ENCODE measurements at regions not wholly inside any gene's neighbourhood (a gene's known extent, or its start where the extent isn't known, plus 50 kb on each side); places are given as distances from the start of the nearest gene placed in this dataset.

DNA sequence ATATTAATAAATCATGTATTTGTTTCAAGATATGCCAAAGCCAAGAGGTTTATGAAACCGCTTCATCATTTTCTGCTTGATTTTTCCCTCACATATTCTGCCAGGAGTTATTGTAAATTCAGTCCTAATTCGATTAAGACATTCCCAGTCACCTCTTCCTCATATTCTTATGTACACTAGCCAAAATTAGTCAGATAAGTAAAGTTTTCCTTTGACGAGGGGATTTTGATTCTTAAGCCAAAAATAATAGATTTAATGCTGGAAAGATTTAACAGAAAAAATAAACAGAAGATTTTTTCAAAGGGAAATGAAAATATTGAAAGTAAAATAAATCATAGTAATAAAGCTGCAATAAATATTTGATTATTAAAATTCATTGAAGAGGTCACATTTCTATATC is 51.0 kb upstream of the VEGFC start:
- no peak for DNase-seq

DNA sequence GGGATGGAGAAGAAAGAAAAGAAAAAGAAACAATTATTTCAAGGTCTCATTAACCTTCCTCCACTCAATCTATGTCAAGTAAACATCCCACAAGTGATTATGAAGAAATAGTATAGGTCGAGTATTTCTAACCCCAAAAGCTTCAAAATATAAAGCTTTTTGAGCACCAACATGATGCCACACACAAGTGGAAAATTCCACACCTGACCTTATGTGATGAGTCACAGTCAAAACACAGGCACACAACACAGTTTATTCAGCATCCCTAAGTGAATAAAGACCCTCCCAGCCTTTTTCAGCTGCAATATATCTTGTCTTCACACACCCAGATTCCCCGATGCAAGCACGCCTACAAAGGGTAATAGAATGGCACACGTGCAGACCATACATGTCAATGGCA is 51.7 kb upstream of the VEGFC start:
- no peak for DNase-seq

DNA sequence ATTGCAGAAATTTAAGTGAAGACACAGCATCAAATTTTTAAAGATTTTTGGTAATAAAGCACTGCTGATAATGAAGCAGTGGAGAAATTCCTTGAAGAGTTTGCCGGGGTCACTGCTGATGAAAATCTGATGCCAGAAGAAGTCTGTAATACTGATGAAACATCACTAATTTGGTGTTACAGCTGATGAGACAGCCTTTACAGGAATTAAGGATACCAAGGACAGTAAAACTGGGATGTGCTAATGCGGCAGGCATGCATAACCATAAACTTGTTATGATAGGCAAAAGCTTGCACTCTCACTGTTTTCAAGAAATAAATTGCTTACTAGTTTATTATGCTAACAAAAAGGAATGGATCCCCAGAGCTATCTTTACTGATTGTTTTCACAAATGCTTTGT is 52.9 kb upstream of the VEGFC start:
- DNase-seq = no peak

DNA sequence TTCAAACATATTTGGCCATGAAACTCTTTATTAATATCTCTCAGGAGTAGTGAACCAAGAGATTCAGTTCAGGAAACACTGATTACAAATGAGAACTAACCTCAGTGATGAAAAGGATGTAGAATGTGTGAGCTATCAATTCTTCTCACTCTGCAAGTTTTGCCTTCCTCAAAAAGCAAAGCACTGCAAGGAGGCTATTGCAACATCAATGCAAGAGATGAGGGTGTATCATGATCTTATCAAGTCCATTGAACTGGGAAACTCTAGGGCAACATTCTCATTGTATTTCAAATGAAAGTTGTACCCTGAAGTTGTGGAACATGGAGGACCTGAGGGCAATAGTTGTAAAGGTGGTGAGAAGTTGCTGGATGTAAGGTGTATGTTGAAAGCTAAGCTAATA is 56.4 kb upstream of the VEGFC start:
- DNase-seq = no peak

DNA sequence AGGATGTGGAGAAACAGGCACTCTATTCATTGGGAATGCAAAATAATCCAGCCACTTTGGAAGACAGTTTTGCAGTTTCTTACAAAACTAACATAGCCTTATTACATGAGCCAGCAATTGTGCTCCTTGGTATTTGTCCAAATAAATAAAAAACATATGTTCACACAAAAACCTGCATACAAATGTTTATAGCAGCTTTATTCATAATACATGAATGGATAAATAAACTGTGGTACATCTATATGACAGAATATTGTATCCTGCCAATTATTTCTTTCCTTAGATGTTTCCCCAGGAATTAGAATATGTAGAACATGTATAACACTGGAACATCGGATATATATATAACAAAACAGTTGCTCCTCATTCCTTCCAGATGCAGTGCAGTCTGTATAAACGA is 57.7 kb upstream of the VEGFC start:
- DNase-seq = no peak

DNA sequence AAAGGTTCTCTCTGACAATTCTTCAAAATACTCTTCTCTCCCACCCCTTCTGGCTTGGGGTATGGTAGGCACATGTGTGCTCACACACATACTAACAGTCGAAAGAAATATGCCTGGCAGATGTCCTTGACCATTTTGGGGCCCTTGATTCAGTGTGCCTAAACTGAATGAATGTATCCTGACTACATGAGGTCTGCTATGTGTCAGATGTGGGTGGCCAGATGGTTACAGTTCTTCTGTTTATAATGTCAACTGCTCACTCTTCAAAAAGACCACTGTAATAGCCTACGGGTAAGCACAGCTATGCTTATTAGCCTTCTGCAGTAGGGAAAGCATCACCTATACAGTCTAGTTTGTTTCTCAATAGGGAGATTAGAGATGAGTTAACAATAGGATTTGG is 63.7 kb upstream of the VEGFC start:
- DNase-seq = no peak

DNA sequence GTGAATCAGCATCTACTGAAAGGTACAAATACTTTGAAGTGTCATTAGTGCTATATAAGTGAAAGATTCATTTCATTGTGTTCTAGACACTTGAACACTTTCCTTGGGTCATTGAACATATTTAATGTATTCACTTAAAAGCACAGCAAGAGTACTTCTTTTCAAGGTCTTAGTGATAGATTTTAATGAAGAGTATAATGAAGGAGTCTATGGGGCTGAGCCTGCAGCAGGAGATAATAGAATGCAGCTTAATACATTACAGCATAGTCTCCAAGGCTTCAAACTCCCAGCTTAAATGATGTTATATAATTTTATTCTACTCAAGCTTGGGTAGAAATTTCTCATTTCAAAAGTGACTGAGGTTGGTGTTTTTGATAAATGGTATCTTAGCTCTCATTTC is 66.1 kb upstream of the VEGFC start:
- no peak for DNase-seq

DNA sequence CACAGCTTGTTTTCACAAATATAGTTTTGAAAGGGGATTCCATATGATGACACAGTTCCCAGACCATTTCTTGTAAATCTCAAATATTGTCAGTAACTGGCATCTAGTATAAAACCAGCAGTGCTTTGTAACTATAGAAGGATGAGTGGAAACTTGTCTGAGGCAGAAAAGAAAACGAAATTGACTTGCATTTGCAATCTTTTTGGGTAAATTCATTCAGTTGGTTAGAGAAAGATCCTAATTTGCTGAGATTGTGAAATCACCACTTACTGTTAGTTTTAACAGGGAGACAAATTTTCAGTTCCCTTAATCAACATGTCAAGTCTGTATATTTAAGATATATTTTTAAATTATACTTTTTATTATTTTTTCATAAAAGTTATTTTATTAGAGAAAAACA is 71.5 kb upstream of the VEGFC start:
- DNase-seq = no peak

DNA sequence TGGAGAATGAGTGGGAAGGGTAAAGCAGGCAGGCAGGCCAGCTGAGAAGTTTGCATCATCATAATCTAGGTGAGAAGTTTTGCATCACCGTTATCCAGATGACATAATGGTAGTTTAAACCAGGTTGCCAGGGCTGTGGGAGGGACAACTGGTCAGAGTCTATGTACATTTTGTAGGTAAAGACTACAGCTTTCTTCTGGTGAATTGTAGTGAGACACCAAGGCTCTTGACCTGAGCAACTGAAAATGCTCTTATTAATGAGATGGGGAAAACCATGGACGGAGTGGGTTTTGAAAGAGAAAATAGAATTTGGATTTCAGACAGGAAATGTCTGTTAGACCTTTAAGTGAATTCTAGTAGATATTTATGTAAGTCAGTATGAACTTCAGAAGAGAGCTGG is 76.0 kb upstream of the VEGFC start:
- DNase-seq = no peak

DNA sequence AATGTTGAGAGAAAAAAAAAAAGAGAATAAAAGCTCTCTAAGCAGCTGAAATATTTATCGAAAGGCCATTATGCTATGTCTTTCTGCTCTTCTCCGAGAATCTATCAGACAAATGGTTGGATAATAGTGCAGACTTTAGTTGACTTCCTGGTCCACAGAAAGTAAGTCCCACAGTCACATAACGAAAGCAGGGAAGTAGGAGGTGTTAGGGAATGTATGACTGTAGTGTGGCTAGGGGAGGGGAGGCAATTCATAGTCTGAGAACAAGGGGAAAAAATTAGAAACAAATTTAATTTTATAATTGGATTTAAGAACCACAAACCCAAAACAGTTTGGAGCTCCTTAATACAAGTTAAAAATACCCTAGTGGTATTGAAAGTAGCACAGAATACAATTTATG is 79.7 kb upstream of the VEGFC start:
- DNase-seq = no peak

DNA sequence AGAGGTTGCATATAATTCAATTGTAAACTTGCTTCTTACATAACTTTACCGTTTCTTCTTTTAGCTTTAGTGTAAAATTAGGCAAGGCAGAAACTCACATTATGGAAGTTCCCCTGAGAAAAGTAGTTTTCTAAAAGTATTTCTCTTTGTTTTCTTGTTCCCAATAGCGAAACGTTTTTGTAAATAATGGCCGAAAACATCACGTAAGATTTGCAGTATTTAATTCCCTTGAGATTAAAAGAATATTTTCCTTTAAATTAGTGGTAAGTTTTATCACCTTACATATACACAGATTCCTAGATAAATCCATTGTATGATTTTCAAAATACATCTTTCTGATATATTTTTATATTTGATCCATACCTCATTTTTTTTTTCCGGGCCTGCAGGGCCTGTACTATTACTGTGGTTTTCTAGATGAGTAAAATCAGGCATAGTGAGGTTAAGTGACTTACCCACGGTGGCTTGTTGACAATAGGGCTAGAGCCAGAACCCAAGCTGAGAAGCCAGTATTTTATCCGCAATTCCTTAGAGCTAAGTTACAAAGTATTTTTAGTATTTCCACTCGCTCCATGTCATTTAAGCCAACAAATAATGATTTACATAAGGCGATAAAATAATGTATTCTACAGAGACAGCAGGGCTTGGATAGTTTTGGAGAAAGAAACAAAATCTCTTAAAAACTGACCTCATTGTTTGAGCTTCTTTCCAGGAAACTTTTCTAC is 82.2 kb upstream of the VEGFC start:
- no peak for DNase-seq

DNA sequence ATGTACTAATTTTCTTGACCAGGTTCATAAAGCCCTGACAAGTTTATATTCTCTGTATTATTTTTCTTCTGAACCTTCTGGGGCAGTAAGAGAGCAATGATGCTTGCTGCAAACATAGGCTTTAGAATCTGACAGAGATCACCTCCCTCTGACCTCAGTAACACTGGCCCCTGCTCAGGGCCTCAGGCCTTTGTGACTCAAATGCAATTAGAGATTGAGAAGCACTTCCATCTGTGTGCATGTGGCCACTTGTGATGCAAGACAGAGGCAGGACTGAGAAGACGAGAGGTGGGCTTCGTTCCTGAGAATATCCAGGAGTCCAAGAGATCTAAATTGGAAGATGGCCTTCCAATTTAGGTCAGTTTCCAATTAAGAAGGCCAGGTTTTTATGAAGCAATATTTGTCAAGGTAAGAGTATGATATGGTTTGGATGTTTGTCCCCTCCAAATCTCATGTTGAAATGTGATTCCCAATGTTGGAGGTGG is 82.8 kb upstream of the VEGFC start:
- DNase-seq = no peak

DNA sequence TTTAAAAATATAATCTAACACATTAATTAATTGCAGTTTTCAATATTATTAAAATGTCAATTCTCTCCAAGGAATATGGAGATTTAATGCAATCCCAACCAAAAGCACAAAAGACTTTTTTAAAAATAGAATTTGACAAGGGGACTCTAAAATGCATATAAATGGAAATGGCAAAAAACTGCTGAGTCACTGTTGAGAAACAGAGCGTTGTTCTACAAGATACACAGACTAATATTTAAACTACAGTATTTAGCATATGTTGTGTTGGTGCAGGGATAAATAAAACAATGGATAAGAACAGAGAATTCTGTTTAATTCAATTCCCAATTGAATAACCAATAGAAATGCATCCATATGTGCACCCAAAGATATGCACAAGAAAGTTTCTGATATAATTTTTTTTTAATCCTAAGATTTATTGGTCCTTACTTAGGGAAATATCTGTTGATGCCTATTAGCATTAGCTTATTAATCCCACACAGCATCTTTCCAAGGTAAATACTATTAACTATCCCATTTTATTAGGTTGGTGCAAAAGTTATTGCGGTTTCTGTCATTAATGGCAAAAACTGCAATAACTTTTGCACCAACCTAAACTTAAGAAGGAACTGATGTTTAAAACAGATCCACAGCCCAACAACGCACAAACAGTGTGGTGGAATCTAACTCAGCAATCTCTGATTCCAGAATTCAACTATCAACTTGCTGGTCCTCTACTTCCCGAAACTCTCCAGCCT is 86.8 kb upstream of the VEGFC start:
- DNase-seq = no peak

DNA sequence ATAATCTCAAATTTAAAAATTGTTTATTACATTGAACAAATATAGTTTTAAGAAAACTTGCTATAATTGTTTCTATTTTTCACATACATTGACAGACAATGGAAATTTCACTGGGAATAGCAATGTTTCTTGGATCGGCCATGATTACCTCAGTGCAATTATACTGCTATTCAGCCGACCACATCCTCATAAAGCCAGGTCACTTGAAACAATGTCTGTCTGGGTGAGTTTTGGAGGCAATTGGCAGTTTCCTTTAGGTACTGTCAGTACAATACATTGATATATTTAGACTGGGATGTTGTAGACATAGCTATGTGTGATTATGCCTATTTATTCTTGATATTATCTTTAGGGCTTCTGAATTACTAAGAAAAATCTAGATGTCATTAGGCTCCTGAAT is 89.5 kb upstream of the VEGFC start:
- DNase-seq = no peak

DNA sequence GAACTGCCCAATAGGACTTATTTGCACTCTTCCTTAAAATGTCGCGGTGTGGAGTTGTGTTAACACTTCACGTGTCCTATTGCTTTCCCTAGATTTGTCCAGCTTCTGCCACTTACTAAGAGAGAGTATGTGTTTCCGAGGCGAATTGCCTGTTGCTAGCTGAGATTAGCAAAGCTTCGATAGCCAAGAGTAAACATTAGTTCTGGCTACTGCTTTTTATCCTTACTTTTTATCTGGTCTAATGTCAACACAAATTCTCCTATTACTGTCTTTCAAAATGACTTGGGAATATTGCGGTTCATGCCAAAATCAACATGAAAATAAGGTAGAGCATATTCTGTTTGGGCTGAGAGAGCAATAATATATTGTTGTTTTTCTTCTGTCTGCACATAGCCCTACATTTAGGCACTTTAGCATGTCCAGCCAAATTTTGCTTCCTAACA is 90.4 kb upstream of the VEGFC start:
- DNase-seq = no peak

DNA sequence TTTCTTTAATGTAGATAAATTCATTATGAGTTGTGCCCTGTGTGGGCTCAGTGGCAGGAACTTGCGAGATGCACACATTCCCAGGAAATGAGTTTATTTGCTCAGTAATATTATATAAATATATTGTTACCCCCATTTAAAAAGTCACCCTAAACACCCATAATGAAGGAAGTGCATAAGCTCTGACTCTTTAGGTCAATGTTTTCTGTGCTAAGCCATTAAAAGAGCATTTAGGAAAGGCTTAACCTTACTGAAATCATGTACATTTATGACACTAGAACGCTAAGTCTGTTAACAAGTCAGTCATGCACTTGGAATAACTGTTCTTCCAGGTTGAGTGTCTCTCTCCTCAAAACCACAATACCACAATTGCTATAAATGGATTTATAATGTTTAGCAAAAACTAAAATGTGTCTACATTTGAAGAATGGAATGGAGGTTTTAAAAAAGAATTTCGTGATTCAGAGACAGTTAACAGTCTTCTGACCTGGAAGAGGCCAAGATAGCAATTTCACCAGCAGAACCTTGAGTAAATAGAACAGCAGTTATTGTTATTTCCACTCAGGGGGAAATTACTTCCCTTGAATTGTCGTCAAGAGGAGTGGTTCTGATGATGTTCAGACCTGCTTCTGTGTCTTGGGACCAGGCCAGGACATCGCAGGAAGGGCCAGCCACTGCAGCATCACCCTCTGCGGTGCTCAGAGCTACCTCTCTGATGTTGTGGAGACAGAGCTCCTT is 91.1 kb upstream of the VEGFC start:
- DNase-seq = no peak

DNA sequence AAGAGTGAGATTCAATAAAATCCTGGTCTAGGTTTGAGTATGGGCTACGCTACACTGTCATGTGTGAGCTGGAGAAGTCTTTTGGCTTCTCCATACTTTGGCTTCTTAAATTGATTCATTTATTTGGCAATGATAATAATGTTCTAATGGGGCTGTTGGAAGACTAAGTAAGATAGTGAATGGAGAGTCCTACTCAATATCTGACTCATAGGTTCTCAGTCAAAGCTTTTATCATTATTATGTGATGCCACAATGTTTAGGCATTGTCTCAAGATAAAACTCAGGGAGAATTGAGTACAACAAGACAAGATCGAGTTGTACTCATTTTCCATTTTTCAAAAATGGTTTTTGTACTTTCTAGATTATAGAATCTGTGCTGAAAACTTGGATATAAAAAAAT is 92.5 kb upstream of the VEGFC start:
- no peak for DNase-seq

DNA sequence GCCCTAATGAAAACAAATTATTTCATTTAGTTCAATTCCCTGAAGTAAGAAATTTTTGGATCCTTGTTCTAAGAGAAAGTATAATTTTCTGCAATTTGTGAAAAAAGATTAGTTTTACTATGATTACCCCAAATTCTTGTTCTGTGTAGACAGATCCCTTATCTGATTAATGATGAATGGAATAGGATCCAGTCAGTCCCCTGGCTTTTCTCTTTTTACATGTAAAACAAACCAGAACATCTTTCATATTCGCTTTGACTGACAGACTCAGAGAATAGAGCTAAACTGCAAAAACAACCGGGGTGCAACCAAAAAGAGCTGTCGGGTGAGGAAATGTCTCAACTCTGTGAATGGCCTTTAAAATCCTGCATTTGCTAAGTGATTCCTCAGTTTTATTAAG is 93.4 kb upstream of the VEGFC start:
- DNase-seq = no peak

DNA sequence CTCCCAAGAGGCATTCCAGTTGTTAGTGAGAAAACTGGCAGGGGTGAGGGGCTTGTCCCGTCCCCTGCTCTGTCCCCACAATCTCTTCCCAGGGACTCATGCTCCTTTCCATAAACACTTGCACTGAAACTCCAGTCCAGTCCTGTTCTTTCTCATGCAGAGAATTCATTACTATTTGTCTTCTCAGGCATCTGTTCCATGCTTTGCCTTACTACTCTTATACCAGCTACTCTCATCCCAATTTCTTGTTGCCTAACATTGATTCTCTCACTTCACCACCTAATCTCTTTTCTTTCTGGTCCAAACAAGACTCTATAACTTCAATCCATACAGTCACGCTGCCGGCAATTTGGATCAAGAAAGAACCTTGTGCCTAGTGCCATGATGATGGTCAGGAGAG is 97.1 kb upstream of the VEGFC start:
- DNase-seq = no peak

DNA sequence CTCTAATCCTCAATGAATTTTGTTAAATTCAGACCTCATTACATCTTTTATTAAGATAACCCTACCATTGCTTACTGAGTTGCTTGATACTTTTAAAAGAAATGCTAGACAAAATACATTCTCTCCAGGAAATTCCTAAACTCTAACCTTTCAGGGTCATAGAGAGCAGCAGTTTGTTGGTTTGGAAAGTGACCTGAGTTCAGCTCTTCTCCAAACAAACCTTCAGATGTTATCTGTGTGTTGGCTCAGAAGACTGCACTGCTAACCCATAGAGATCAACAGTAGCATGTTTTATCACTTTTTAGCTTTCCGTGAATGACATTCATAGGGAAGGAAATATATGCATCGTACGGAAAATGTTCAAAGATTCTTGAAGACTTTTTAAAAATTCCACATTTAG is 101.8 kb upstream of the VEGFC start:
- DNase-seq = no peak

DNA sequence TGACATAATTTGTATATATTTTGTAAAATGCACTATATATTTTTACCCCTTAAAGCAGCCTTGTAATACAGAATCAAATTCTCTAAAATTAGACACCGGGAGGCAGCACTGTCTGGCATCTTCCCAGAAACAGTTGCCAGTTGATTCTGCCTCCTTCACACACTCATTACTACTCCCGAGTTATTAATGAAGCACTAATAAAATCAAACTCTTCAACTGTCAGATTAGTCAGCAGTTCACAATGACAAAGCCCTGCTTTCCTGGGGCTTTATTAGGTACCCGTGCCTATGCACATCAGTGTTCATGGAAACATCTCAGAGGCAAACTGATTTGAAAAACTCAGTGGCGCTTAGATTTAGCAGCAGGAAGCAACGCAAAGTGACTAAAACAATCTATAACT is 103.5 kb upstream of the VEGFC start:
- no peak for DNase-seq

DNA sequence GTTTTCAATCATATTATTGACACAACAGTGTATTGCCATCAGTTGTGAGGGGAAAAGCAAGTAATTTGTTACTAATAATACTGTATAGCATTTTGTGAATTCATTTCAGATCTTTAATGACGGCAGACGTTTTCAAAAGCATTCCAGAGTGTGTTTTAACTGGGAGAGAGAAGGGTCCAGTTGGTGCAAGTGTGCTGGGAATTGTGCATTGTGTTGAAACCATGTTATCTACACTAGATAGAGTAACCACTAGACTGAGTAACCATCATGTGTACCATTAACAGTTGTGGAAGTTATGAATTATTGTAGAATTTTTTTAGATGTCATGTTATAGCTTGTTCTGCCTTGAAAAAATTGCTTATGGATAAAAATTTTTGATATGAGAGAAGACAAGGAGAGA is 104.5 kb upstream of the VEGFC start:
- no peak for DNase-seq

DNA sequence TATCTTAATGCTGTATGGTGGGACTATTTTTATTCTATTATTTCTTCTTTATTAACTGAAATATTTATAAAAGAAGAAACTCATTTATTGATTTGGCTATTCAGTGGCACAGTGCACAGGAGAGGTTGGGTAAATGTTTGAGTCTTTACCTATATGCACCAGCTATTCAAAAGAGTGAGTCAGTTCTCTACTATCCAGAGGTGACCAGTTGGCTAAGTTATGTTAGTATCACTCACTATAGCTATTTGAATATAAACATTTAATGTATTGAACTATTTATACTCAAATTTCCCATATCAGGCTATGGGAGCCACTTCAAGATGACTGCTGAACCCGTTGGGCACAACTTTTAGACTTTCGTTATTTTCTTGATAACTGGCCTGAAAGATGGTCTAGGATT is 106.1 kb upstream of the VEGFC start:
- DNase-seq = no peak

DNA sequence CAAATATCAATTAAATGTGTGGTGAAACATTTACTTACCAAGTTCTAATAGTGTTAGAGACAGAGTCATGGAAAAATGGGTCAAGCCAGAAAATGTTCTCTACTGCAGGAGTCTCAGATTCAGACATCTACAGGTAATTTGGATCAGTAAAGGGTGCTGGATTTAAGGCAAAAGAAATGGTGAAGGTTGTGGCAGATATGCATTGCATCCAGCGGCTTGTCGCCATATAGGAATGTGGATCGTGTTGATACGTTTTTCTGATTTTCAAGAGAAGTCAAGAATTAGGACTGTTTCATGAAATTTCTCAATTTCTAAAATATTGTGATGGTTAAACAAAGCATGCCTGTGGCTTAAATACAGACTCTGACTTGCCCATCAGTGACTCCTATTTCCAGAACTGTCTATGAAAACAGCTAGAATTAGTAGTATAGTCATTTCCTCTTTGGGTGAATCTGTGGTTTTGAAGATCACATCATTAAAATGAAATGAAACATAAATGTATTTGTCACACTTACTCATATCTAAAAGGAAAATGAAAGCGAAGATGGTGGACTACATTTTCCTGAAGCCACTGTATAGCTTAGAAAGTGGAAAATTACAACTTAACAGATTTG is 110.1 kb upstream of the VEGFC start:
- no peak for DNase-seq
